OCI-LY3 (cell line): ENCODE measurements at regions not wholly inside any gene's neighbourhood (a gene's known extent, or its start where the extent isn't known, plus 50 kb on each side); places are given as distances from the start of the nearest gene placed in this dataset.

Experiments used
- EZH2phosphoT487 ChIP-seq: fragments of 200-600 bp; shearing (Covaris generic); IDR thresholded peaks from 2 replicates; pipeline ENCODE4 v1.6.1; 2018; ENCODE audit warnings: antibody characterized with exemption, mixed run types, low read depth
- TF ChIP-seq, protein P1 (sequence below): fragments of 200-600, 300-600 bp; sonication (generic); IDR thresholded peaks from 2 replicates; pipeline ENCODE4 v1.5.1; 2014; ENCODE audit warnings: antibody characterized with exemption, low read length, low read depth

DNA sequence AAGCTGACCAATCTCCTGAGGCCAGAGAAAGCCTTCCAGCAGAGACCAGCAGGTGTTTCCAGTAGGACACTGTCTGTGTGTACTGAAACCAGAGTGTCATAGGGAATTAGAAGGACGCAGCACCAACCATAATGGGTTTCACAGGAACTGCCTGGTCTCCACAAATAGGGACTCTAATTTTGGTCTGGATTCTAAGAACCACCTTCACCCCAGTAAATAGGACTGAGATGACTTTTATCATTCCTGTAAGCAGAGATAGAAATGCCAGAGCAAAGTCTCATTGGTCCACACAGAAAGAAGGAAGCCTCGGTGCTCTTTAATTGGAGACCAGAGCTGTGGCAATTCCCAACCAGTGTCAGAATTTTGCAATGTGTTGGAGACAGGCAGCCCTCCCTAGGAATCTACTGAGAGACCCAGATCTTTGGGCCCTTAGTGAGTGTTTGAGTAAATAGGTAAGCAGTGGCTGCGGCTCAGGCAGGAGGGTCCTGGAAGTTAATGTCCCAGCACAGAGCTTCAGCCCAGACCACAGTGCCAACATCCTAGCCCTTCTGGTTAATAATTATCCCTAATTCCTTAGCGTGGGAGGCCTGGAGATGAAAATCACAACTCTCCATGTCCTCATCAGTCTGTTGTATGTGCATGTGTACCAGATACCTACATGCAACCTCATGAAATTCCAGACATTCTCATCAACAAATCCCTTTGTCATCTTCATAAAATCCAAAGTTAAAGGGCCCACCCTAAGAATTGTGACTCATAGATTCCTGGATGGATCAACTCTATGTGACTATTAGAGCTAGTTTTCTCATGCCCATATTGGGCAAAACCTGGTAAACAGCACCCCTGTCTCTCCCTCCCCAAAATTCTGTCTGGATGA, 81.2 kb downstream of the UNC5CL start:
- TF ChIP-seq, protein P1, sequence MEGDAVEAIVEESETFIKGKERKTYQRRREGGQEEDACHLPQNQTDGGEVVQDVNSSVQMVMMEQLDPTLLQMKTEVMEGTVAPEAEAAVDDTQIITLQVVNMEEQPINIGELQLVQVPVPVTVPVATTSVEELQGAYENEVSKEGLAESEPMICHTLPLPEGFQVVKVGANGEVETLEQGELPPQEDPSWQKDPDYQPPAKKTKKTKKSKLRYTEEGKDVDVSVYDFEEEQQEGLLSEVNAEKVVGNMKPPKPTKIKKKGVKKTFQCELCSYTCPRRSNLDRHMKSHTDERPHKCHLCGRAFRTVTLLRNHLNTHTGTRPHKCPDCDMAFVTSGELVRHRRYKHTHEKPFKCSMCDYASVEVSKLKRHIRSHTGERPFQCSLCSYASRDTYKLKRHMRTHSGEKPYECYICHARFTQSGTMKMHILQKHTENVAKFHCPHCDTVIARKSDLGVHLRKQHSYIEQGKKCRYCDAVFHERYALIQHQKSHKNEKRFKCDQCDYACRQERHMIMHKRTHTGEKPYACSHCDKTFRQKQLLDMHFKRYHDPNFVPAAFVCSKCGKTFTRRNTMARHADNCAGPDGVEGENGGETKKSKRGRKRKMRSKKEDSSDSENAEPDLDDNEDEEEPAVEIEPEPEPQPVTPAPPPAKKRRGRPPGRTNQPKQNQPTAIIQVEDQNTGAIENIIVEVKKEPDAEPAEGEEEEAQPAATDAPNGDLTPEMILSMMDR = no peak
- TF ChIP-seq EZH2phosphoT487 = no peak
